ENCODE measurements at regions not wholly inside any gene's neighbourhood (a gene's known extent, or its start where the extent isn't known, plus 50 kb on each side); places are given as distances from the start of the nearest gene placed in this dataset.
A peak's percentile ranks its signal among the peaks of the same experiment; 100 is the strongest.

DNA sequence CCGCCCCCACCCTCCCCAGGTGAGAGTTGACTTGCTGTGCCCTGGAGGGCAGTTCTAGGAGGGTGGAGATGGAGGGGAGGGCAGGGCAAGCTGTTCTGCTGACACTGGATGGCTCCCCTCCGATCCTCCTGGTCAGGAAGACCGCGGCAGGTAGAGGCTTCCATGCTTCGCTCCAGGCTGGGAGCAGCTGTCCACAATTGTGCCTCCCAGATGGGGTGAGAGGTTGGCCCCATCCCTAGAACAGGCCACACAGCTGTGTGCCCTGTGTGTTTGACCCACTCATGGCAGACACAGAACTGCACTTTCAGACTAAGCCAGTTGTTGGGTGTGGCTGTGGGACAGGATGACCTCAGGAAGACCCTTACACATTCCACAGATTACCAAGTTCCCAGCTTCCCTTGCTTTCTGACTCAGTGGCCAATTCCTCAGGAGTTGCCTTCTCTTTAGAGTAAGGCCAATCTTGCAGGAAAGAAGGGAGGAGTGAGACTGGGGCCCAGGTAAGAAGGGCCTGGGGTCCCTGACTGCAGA is 72.1 kb upstream of the HSPA9 start:
- TF ChIP-seq, protein P1, sequence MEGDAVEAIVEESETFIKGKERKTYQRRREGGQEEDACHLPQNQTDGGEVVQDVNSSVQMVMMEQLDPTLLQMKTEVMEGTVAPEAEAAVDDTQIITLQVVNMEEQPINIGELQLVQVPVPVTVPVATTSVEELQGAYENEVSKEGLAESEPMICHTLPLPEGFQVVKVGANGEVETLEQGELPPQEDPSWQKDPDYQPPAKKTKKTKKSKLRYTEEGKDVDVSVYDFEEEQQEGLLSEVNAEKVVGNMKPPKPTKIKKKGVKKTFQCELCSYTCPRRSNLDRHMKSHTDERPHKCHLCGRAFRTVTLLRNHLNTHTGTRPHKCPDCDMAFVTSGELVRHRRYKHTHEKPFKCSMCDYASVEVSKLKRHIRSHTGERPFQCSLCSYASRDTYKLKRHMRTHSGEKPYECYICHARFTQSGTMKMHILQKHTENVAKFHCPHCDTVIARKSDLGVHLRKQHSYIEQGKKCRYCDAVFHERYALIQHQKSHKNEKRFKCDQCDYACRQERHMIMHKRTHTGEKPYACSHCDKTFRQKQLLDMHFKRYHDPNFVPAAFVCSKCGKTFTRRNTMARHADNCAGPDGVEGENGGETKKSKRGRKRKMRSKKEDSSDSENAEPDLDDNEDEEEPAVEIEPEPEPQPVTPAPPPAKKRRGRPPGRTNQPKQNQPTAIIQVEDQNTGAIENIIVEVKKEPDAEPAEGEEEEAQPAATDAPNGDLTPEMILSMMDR (IDR thresholded peaks at IDR 0.05; ENCODE audit: insufficient read depth, low read length, missing control alignments) = no peak
- no peak for DNase-seq (ENCODE audit: low read depth, low spot score)
- ChIA-PET CTCF (interaction anchor here (0.9 to 8.7 kb wide), 3 partner anchors 6 to 615 kb away, joined by 3 to 72 read pairs (median 3); no protein-coding TSS in a partner anchor), POLR2A (no interaction called here)
- no peak overlapping the region for H3K4me3 ChIP-seq (ENCODE audit: low read depth, low read length)

DNA sequence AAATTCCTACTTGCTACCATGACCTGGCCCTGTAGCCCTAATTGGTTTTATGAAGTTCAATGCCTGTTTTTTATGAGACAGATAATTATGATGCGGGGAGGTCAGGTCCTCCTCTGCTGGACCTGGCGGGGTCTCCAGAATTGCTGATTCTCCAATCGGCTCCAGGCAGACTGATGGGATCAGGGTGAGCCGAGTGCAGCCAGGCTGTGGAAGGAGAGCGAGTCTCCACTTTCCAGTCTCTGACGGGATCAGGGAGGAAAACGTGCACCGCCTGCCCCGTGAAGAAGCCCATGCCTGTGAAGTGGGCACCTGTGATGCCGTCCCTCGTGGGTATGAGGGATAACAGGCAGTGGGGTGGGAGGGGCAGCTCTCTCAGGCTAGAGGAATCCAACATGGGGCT is 71.5 kb upstream of the HSPA9 start:
- ChIA-PET CTCF (interaction anchor here (8.7 kb wide), 1 partner anchor 6 kb away, joined by 72 read pairs; no protein-coding TSS in a partner anchor), POLR2A (no interaction called here)
- no peak for DNase-seq (ENCODE audit: low read depth, low spot score)

DNA sequence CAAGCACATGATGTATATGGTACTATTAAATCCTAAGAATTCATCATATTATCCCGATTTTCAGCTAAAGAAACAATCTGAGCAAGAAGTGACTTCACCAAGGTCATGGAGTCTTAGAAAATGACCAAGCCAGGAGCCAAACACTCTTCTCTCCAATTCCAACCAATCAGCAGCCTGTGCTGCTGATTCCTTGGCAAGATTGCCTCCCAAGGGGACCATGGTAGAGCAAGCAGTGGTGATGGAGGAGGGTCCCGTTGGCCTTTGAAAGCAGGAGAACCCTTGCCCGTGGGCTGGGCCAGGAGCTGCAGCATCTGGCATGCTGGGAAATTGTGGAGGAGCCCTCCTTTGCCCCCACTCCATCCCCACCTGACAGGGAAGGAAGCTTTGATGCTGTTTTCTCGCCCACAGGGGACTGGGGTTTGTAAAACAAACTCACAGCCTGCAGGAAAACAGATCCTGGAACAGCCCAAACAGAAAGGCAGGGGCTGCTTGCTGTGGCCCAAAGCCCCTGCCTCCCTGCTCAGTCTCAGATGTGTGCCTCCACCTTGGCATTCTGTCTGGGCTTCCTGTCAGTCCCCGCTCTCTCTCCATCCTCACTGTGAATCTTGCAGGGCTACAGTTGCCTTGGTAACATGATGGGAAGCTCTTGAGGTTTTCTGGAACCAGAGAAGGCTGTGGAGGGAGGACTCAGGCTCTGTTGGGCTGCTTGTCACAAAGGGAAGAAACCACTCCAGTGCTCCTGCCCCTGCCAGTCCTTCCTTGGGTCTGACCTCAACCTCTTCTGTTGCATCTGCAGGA is 70.8 kb upstream of the HSPA9 start:
- ChIA-PET POLR2A (no interaction called here), CTCF (interaction anchor here (1.2 to 8.7 kb wide), 3 partner anchors 5 to 405 kb away, joined by 3 to 72 read pairs (median 34); no protein-coding TSS in a partner anchor)
- DNase-seq (ENCODE audit: low read depth, low spot score) = no peak
- H3K4me3 ChIP-seq (ENCODE audit: low read depth, low read length) = no peak overlapping the region
- TF ChIP-seq, protein P1 (IDR thresholded peaks at IDR 0.05; ENCODE audit: insufficient read depth, low read length, missing control alignments) = no peak

More for the DNA sequence above, 71.5 kb upstream of the HSPA9 start:
- H3K4me3 ChIP-seq (ENCODE audit: low read depth, low read length) = no peak overlapping the region
- TF ChIP-seq, protein P1 (IDR thresholded peaks at IDR 0.05; ENCODE audit: insufficient read depth, low read length, missing control alignments) = no peak

DNA sequence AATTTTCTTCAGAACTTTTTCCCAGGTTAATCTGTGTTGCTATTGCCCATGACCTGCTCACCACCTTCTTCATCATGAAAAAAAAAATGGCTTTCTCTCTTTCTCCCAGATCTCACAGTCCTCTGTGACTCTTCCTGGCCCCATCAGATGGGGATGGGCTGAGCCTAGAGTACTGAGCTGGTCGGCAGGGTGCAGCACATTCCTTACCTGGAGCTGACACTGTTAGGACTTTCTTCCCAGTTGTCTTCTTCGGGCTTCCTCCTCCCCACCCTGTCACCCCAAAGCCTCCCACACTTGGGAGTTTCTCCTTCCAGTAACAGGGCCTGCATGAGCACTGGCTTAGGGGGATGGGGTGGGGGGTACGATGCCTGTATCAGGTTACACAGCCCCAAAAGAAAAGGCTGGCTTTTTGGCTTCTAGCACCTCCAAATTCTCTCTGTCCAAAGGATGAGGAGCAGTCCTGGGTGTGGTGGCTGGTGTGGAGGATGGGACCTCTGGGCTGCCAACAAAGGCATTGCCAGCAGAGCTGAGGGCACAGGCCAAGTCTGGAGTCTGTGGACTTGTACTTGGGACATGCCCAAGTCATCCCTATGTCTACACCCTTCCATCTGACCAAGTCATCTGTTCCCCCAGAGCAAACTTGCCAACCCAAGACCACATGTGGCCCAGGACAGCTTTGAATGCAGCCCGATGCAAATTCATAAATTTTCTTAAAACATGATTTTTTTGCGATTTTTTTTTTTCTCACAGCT is 68.0 kb upstream of the HSPA9 start:
- ChIA-PET POLR2A (no interaction called here), CTCF (interaction anchor here (0.9 to 9.2 kb wide), 8 partner anchors 7 to 625 kb away, joined by 3 to 72 read pairs (median 10); no protein-coding TSS in a partner anchor)

DNA sequence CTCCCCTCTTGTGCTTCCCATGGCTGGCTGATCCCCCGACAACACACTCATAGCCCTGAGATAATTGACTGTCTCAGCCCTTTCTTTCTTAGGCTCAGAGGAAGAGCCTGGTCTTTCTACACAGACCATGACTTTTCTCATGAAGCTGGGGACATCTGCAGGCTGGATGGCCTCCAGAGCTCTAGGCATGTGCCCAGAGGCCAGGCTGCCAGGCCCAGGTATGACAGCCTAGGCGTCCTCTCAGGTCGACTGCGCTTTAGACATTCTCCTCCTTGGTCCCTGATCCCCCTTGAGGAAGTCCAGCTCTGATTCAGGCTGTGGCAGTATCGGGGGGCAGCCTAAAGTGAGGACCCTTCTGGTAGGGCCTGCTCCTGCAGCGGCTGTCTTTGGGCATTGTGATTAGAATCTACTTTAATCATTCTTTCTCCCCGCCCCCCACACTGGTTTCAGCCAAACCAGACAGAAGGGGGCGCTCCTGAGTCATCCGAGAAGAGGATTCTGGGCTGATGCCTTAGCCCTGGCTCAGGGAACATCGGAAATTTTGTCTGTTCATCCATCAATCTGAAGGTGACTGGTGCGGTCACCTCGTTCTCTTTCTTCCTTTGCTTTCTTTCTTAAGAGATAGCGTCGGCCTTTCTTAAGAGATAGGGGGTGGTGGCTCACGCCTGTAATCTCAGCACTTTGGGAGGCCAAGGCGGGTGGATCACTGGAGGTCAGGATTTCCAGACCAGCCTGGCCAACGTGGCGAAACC is 66.5 kb upstream of the HSPA9 start:
- CTCF ChIA-PET = interaction anchor here (0.7 to 9.2 kb wide), 19 partner anchors 8 to 630 kb away, joined by 3 to 72 read pairs (median 5); no protein-coding TSS in a partner anchor
- TF ChIP-seq, protein P1 (IDR thresholded peaks at IDR 0.05; ENCODE audit: insufficient read depth, low read length, missing control alignments) = peak; percentile 76
- no peak overlapping the region for H3K4me3 ChIP-seq (ENCODE audit: low read depth, low read length)
- no peak for DNase-seq (ENCODE audit: low read depth, low spot score)
- POLR2A ChIA-PET = interaction anchor here (0.7 kb wide), 1 partner anchor 102 kb away, joined by 3 read pairs; no protein-coding TSS in a partner anchor

More for the DNA sequence above, 68.0 kb upstream of the HSPA9 start:
- TF ChIP-seq, protein P1 (IDR thresholded peaks at IDR 0.05; ENCODE audit: insufficient read depth, low read length, missing control alignments) = no peak
- no peak overlapping the region for H3K4me3 ChIP-seq (ENCODE audit: low read depth, low read length)
- no peak for DNase-seq (ENCODE audit: low read depth, low spot score)

All from AG04449 (cell line).